ENCODE measurements at regions not wholly inside any gene's neighbourhood (a gene's known extent, or its start where the extent isn't known, plus 50 kb on each side); places are given as distances from the start of the nearest gene placed in this dataset.
A peak's percentile ranks its signal among the peaks of the same experiment; 100 is the strongest.
"Not testable (repeated sequence)": the region's sequence is repeated elsewhere in the genome, so short reads cannot be mapped to it uniquely, and the experiment has no call there.

GRCh38 chr2:123816203-123816602 lies 208.9 kb upstream of the CNTNAP5 start:
- DNase-seq (ENCODE audit: low spot score) = peak; percentile 25

GRCh38 chr2:123816928-123817327 lies 208.2 kb upstream of the CNTNAP5 start:
- DNase-seq (ENCODE audit: low spot score) = no peak

- DNase-seq (ENCODE audit: low spot score) = no peak
These were observed 198.3 kb upstream of the CNTNAP5 start for GRCh38 chr2:123826729-123827271.

GRCh38 chr2:123839326-123839725 lies 185.8 kb upstream of the CNTNAP5 start:
- no peak for DNase-seq (ENCODE audit: low spot score)

GRCh38 chr2:123840016-123840415 lies 185.1 kb upstream of the CNTNAP5 start:
- DNase-seq (ENCODE audit: low spot score) = no peak

GRCh38 chr2:123840574-123840973 lies 184.5 kb upstream of the CNTNAP5 start:
- no peak for DNase-seq (ENCODE audit: low spot score)

- DNase-seq (ENCODE audit: low spot score) = no peak
These were observed 173.8 kb upstream of the CNTNAP5 start for GRCh38 chr2:123851281-123851680.

GRCh38 chr2:123853161-123853560 lies 171.9 kb upstream of the CNTNAP5 start:
- no peak for DNase-seq (ENCODE audit: low spot score)

- DNase-seq (ENCODE audit: low spot score) = not testable (repeated sequence)
These were observed 166.1 kb upstream of the CNTNAP5 start for GRCh38 chr2:123859031-123859430.

GRCh38 chr2:123864416-123864815 lies 160.7 kb upstream of the CNTNAP5 start:
- DNase-seq (ENCODE audit: low spot score) = no peak

- no peak for DNase-seq (ENCODE audit: low spot score)
These were observed 154.7 kb upstream of the CNTNAP5 start for GRCh38 chr2:123870206-123870880.

GRCh38 chr2:123870881-123871276 lies 154.2 kb upstream of the CNTNAP5 start:
- no peak for DNase-seq (ENCODE audit: low spot score)

- no peak for DNase-seq (ENCODE audit: low spot score)
These were observed 134.9 kb upstream of the CNTNAP5 start for GRCh38 chr2:123890148-123890547.

- DNase-seq (ENCODE audit: low spot score) = no peak
These were observed 130.9 kb upstream of the CNTNAP5 start for GRCh38 chr2:123894167-123894566.

- DNase-seq (ENCODE audit: low spot score) = no peak
These were observed 129.4 kb upstream of the CNTNAP5 start for GRCh38 chr2:123895651-123896050.

- DNase-seq (ENCODE audit: low spot score) = no peak
These were observed 123.8 kb upstream of the CNTNAP5 start for GRCh38 chr2:123901256-123901655.

GRCh38 chr2:123906361-123906760 lies 118.7 kb upstream of the CNTNAP5 start:
- DNase-seq (ENCODE audit: low spot score) = no peak

GRCh38 chr2:123908522-123908921 lies 116.6 kb upstream of the CNTNAP5 start:
- no peak for DNase-seq (ENCODE audit: low spot score)

GRCh38 chr2:123912171-123912570 lies 112.9 kb upstream of the CNTNAP5 start:
- no peak for DNase-seq (ENCODE audit: low spot score)

- DNase-seq (ENCODE audit: low spot score) = no peak
These were observed 111.8 kb upstream of the CNTNAP5 start for GRCh38 chr2:123913143-123913735.

GRCh38 chr2:123915380-123915779 lies 109.7 kb upstream of the CNTNAP5 start:
- no peak for DNase-seq (ENCODE audit: low spot score)

GRCh38 chr2:123916051-123916450 lies 109.0 kb upstream of the CNTNAP5 start:
- no peak for DNase-seq (ENCODE audit: low spot score)

GRCh38 chr2:123916531-123916930 lies 108.6 kb upstream of the CNTNAP5 start:
- DNase-seq (ENCODE audit: low spot score) = peak; percentile 1

GRCh38 chr2:123917241-123917640 lies 107.8 kb upstream of the CNTNAP5 start:
- DNase-seq (ENCODE audit: low spot score) = no peak

All from pons (tissue), 1 donor.